Endodermal cell (in vitro differentiated cells): ENCODE measurements at regions not wholly inside any gene's neighbourhood (a gene's known extent, or its start where the extent isn't known, plus 50 kb on each side); places are given as distances from the start of the nearest gene placed in this dataset.

ENCODE experiments used
- DNase-seq: peaks from one replicate; pipeline ENCODE4 v3.0.0-alpha.2; 2017
- H3K27ac ChIP-seq: 2 replicates; pipeline ENCODE4 v1.5.1; 2013; ENCODE audit warnings: mild to moderate bottlenecking, low read depth, low read length, moderate library complexity
- H3K27me3 ChIP-seq: 2 replicates; pipeline ENCODE4 v1.6.1; 2013; ENCODE audit warnings: mild to moderate bottlenecking, low read length, moderate library complexity; ENCODE audit not compliant: insufficient read depth, control insufficient read depth, poor library complexity, severe bottlenecking
- H3K36me3 ChIP-seq: 2 replicates; pipeline ENCODE4 v1.7.0; 2013; ENCODE audit warnings: mild to moderate bottlenecking, low read length, moderate library complexity; ENCODE audit not compliant: control insufficient read depth, insufficient read depth
- H3K4me1 ChIP-seq: one replicate; pipeline ENCODE4 v1.7.0; 2013; ENCODE audit warnings: low read length; ENCODE audit not compliant: control insufficient read depth, insufficient read depth
- H3K4me3 ChIP-seq: 2 replicates; pipeline ENCODE4 v1.5.1; 2013; ENCODE audit warnings: mild to moderate bottlenecking, low read length, moderate library complexity
- H3K9ac ChIP-seq: 2 replicates; pipeline ENCODE4 v1.6.1; 2013; ENCODE audit warnings: mild to moderate bottlenecking, low read length, moderate library complexity; ENCODE audit not compliant: poor library complexity, severe bottlenecking; ENCODE audit errors: extremely low read depth
- H3K9me3 ChIP-seq: 2 replicates; pipeline ENCODE4 v1.6.1; 2013; ENCODE audit warnings: mild to moderate bottlenecking, low read length, moderate library complexity; ENCODE audit not compliant: control insufficient read depth
- H3K27ac Mint-ChIP-seq: 2 replicates; pipeline ENCODE4 v1.8.0; 2020; ENCODE audit warnings: mixed read lengths
- H3K27me3 Mint-ChIP-seq: 2 replicates; pipeline ENCODE4 v1.8.0; 2021; ENCODE audit warnings: mild to moderate bottlenecking, mixed read lengths; ENCODE audit not compliant: insufficient read depth
- H3K36me3 Mint-ChIP-seq: 2 replicates; pipeline ENCODE4 v1.8.0; 2020; ENCODE audit warnings: low read depth, mixed read lengths
- H3K4me1 Mint-ChIP-seq: 2 replicates; pipeline ENCODE4 v1.8.0; 2020; ENCODE audit warnings: mixed read lengths
- H3K4me3 Mint-ChIP-seq: 2 replicates; pipeline ENCODE4 v1.8.0; 2020; ENCODE audit warnings: mild to moderate bottlenecking, moderate library complexity, mixed read lengths
- H3K9me3 Mint-ChIP-seq: 2 replicates; pipeline ENCODE4 v1.8.0; 2020; ENCODE audit warnings: mild to moderate bottlenecking, mixed read lengths
- WGBS, 2 experiments: methylation state at CpG; one replicate each; pipeline versions ENCODE4 v1.1.5 to v1.1.7; 2013; ENCODE audit warnings: missing lambda C conversion rate in 2 of 2, mixed read lengths in 1 of 2; ENCODE audit not compliant: insufficient coverage in 1 of 2, insufficient read length in 1 of 2; 5-methylcytosine and 5-hydroxymethylcytosine counted together
- TF ChIP-seq, protein P1 (sequence below): fragments of 200-600 bp; sonication (generic); conservative IDR thresholded peaks from 2 replicates; pipeline ENCODE4 v1.5.0; 2021; ENCODE audit warnings: antibody characterized with exemption, mild to moderate bottlenecking

DNA sequence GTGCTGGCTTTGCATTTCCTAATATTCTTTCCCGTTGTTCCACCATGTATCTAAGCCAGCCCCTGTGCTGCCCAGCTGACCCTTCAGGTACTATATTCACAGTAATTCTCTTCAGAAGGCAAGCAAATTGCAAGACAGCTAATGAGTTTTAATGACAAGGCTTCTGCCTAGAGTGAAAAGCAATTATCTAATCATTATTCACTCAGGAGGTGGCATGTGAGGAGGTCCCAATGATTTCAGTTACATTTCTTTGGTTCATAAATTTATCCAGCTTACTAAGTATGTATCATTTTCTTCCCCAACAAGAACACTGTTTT is 123.0 kb downstream of the RASGEF1B start:
- H3K27ac ChIP-seq: no peak overlapping the region
- DNase-seq: no peak
- H3K4me1 ChIP-seq: no peaks in the 10 kb centered on the region
- no peaks in the 10 kb centered on the region for H3K4me1 Mint-ChIP-seq
- no peaks in the 10 kb centered on the region for H3K9me3 Mint-ChIP-seq
- no peaks in the 10 kb centered on the region for H3K27me3 ChIP-seq
- H3K9ac ChIP-seq: no peak overlapping the region
- H3K36me3 Mint-ChIP-seq: no peaks in the 10 kb centered on the region
- H3K27ac Mint-ChIP-seq: no peak overlapping the region
- no peaks in the 10 kb centered on the region for H3K36me3 ChIP-seq
- H3K4me3 ChIP-seq: no peak overlapping the region
- WGBS, 2 experiments: 67 to 88% methylated on average over 1 of the region's 1 CpG
- H3K9me3 ChIP-seq: no peaks in the 10 kb centered on the region
- peaks cover 4% of the 10 kb centered on the region for H3K27me3 Mint-ChIP-seq
- no peak overlapping the region for H3K4me3 Mint-ChIP-seq
- TF ChIP-seq, protein P1, sequence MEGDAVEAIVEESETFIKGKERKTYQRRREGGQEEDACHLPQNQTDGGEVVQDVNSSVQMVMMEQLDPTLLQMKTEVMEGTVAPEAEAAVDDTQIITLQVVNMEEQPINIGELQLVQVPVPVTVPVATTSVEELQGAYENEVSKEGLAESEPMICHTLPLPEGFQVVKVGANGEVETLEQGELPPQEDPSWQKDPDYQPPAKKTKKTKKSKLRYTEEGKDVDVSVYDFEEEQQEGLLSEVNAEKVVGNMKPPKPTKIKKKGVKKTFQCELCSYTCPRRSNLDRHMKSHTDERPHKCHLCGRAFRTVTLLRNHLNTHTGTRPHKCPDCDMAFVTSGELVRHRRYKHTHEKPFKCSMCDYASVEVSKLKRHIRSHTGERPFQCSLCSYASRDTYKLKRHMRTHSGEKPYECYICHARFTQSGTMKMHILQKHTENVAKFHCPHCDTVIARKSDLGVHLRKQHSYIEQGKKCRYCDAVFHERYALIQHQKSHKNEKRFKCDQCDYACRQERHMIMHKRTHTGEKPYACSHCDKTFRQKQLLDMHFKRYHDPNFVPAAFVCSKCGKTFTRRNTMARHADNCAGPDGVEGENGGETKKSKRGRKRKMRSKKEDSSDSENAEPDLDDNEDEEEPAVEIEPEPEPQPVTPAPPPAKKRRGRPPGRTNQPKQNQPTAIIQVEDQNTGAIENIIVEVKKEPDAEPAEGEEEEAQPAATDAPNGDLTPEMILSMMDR: no peak

DNA sequence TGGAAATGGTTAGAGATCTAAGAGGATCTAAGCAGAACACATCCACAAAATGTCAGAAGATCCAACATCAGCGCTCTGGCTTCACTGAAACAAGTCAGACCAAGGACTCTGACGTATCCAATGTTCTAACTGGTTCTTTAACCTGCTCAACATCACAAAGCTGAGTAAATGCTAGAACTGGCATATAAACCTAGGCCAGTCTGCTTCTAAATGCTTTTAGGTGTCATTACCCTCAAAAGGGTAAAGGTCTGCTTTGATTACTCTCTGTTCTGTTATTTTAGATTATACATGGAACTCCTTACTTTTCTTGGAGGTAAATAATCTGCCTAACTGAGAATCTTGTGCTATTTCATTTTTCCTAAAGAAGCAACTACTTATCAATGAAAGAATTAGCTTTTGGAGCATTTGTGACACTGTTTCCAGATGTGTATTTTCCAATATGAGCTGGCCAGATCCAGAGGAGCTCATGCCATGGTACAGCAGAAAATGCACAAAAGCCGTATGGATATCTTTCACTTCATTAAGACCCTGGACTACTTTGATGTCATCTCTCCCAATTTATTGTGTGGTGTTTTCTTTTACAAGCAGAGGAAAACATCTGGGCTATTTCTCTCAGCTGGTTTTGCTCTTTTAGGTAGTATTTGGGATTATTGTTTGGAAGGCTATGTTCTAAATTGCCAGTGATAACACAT is 123.5 kb downstream of the RASGEF1B start:
- H3K27ac Mint-ChIP-seq: no peak overlapping the region
- H3K4me3 Mint-ChIP-seq: no peak overlapping the region
- DNase-seq: no peak
- no peak overlapping the region for H3K9ac ChIP-seq
- no peaks in the 10 kb centered on the region for H3K9me3 ChIP-seq
- no peaks in the 10 kb centered on the region for H3K27me3 ChIP-seq
- H3K4me3 ChIP-seq: no peak overlapping the region
- H3K9me3 Mint-ChIP-seq: no peaks in the 10 kb centered on the region
- no peaks in the 10 kb centered on the region for H3K36me3 Mint-ChIP-seq
- TF ChIP-seq, protein P1: no peak
- H3K36me3 ChIP-seq: no peaks in the 10 kb centered on the region
- H3K4me1 ChIP-seq: no peaks in the 10 kb centered on the region
- peaks cover 4% of the 10 kb centered on the region for H3K27me3 Mint-ChIP-seq
- WGBS, 2 experiments: 90 to 100% methylated on average over 2 to 3 of the region's 3 CpGs
- no peak overlapping the region for H3K27ac ChIP-seq
- peaks cover 5% of the 10 kb centered on the region for H3K4me1 Mint-ChIP-seq

DNA sequence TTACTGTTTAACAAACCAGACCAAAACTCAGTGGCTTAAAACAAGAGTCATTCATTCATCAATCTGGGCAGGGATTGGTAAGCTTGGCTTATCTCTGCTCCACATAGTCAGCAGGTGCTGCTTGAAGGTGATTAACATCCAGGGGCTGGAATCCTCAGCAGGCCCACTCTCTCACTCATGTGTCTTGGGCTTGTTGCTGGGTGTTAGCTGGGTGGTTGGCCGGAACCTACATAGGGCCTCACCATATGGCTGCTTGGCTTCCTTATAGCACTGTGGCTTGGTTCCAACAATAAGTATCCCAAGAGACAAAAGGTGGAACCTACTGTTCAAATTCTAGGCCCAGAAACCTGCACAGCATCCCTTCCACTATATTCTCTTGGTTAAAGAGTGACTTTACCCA is 125.0 kb downstream of the RASGEF1B start:
- no peaks in the 10 kb centered on the region for H3K36me3 Mint-ChIP-seq
- H3K4me3 Mint-ChIP-seq: no peak overlapping the region
- TF ChIP-seq, protein P1: no peak
- Histone ChIP-seq H3K4me3 (no peak overlapping the region), H3K9ac (no peak overlapping the region), H3K4me1 (no peaks in the 10 kb centered on the region), H3K27me3 (no peaks in the 10 kb centered on the region), H3K9me3 (no peaks in the 10 kb centered on the region), H3K27ac (no peak overlapping the region), H3K36me3 (no peaks in the 10 kb centered on the region)
- peaks cover 9% of the 10 kb centered on the region for H3K4me1 Mint-ChIP-seq
- no peaks in the 10 kb centered on the region for H3K27me3 Mint-ChIP-seq
- no peak for DNase-seq
- 96% methylated on average over 1 of the region's 1 CpG; no CpG with 5 or more reads in 1 of the 2 experiments for WGBS, 2 experiments
- H3K27ac Mint-ChIP-seq: no peak overlapping the region
- no peaks in the 10 kb centered on the region for H3K9me3 Mint-ChIP-seq
